ENCODE measurements at regions not wholly inside any gene's neighbourhood (a gene's known extent, or its start where the extent isn't known, plus 50 kb on each side); places are given as distances from the start of the nearest gene placed in this dataset.

- TF ChIP-seq CTCF (conservative IDR thresholded peaks at IDR 0.05; ENCODE audit: low read length) = no peak
- TF ChIP-seq EZH2phosphoT487 (IDR thresholded peaks at IDR 0.05; ENCODE audit: borderline replicate concordance, low read depth, low read length) = no peak
Observed at GRCh38 chr20:11588875-11589274, 328.8 kb upstream of the BTBD3 start.
